GM21786 (cell line): ENCODE measurements at regions not wholly inside any gene's neighbourhood (a gene's known extent, or its start where the extent isn't known, plus 50 kb on each side); places are given as distances from the start of the nearest gene placed in this dataset.

Source experiments
- ATAC-seq: cut with Tn5 transposase; IDR thresholded peaks from one replicate; pipeline ENCODE4 v1.9.1; 2021; ENCODE audit not compliant: unreplicated experiment

- ATAC-seq, result no peak
Measured at GRCh38 chr18:10403708-10404107, 50.7 kb upstream of the APCDD1 start.

DNA sequence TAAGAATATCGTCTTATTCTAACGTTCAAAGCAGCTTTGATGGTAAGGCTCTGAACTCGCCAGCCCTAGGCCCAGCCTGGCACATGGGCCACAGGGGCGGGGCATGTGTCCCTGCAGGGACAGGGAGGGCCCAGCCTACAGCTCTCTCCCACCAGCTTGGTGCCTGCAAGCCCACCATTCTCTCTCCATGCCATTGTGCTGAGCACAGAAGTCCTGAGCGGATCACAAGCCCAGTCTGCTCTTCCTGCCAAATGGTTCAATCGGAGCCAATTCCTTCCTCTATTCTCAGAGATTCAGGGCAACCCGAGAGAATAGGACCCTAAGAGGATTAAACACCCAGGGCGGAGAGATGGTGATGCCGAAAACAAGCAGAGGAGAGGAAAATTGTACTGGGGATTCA lies 50.3 kb upstream of the APCDD1 start:
- no peak for ATAC-seq
